Ovary (tissue), 7 donors: ENCODE measurements at regions not wholly inside any gene's neighbourhood (a gene's known extent, or its start where the extent isn't known, plus 50 kb on each side); places are given as distances from the start of the nearest gene placed in this dataset.
"Not testable (repeated sequence)": the region's sequence is repeated elsewhere in the genome, so short reads cannot be mapped to it uniquely, and the experiment has no call there.

Experiments
- DNase-seq, 5 donors: peaks; one replicate each; pipeline ENCODE4 v3.0.0-alpha.2; 2019 to 2020
- H3K27ac ChIP-seq, 2 donors: fragments of 200-600 bp; one replicate each; pipeline versions ENCODE4 v1.5.1 to v1.8.0; 2019 to 2022
- H3K27me3 ChIP-seq: fragments of 200-600 bp; one replicate; pipeline ENCODE4 v1.8.0; 2022
- H3K36me3 ChIP-seq: fragments of 200-600 bp; sonication (generic); one replicate; pipeline ENCODE4 v1.5.1; 2019
- H3K4me1 ChIP-seq: one replicate; pipeline ENCODE4 v1.8.1; 2013; ENCODE audit warnings: mild to moderate bottlenecking, moderate library complexity; ENCODE audit not compliant: insufficient read depth
- H3K4me3 ChIP-seq: fragments of 200-600 bp; sonication (generic); one replicate; pipeline ENCODE4 v1.5.1; 2017
- H3K9me3 ChIP-seq, 2 donors: fragments of 200-600 bp in 1 of 2; sonication (generic) in 1 of 2; one replicate each; pipeline versions ENCODE4 v1.5.1 to v1.8.1; 2013 to 2019; ENCODE audit warnings: mild to moderate bottlenecking in 1 of 2, moderate library complexity in 1 of 2
- CTCF ChIP-seq, 3 donors: fragments of 450-650 bp in 2 of 3; fragments of 200-600 bp in 1 of 3; IDR thresholded peaks; one replicate each; pipeline versions ENCODE4 v1.5.1 to v1.8.0; 2016 to 2022; ENCODE audit warnings: antibody characterized with exemption in 3 of 3, mild to moderate bottlenecking in 1 of 3
- EP300 ChIP-seq: sonication (generic); formaldehyde crosslinking; IDR thresholded peaks from one replicate; pipeline ENCODE4 v1.6.1; 2017; ENCODE audit warnings: antibody characterized with exemption
- POLR2A ChIP-seq: fragments of 450-650 bp; IDR thresholded peaks from one replicate; pipeline ENCODE4 v1.6.1; 2017; ENCODE audit warnings: antibody characterized with exemption, mild to moderate bottlenecking, moderate library complexity
- WGBS, 3 donors: extraction: QIAGEN DNeasy Blood & Tissue Kit in 1 of 3; methylation state at CpG; one replicate each; pipeline versions ENCODE4 v1.1.5 to v1.1.7; 2013 to 2017; 5-methylcytosine and 5-hydroxymethylcytosine counted together
- intact Hi-C, 4 donors: fragments of 100-400 bp; cut with DNase I; formaldehyde crosslinking; loops; one replicate each; pipeline versions ENCODE4 v1.11.0 to v1.15.1; 2022 to 2023
- donor health status: DM: no; HTN: no; CAD: no; lungs with moderate emphysema.
- donor health status: DM: no; HTN: no; CAD: no.
- donor health status: Bipolar disorder and iron deficiency.
- donor health status: DM: no; HTN: no; CAD: no.
- donor health status: DM: yes; HTN: yes; CAD: no.

- intact Hi-C loops, result no loop called here
- Histone ChIP-seq H3K4me1 (no peaks in the 10 kb centered on the region), H3K9me3 (no peaks in the 10 kb centered on the region), H3K36me3 (no peaks in the 10 kb centered on the region), H3K27me3 (no peaks in the 10 kb centered on the region), H3K27ac (no peak overlapping the region), H3K4me3 (no peak overlapping the region)
- 56 to 57% (median 56%) methylated on average over 10 of the region's 10 CpGs for WGBS, 3 donors
- no peak for TF ChIP-seq POLR2A
- TF ChIP-seq EP300, result no peak
- no peak for TF ChIP-seq CTCF (IDR thresholded peaks at IDR 0.05)
- no peak for DNase-seq
Measured at GRCh38 chrX:17944833-17945497, 83.9 kb upstream of the RAI2 start.

DNA sequence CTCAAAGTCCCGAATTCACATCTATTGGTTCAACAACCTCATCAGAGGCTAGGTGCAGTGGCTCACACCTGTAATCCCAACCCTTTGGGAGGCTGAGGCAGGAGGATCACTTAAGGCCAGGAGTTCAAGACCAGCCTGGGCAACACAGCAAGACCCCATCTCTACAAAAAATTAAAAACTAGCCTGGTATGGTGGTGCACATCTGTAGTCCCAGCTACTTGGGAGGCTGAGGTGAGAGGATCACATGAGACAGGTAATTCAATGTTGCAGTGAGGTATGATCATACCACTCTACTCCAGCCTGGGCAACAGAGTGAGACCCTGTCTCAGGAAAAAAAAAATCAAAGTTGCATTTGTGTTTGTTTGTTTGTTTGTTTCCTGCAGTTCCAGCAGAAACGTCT lies 80.1 kb upstream of the RAI2 start:
- H3K9me3 ChIP-seq, H3K4me1 ChIP-seq, H3K27ac ChIP-seq, H3K4me3 ChIP-seq, H3K27me3 ChIP-seq, intact Hi-C loops, DNase-seq, H3K36me3 ChIP-seq: not testable (repeated sequence)
- WGBS, 3 donors, result 67 to 73% (median 73%) methylated on average over 2 of the region's 2 CpGs

DNA sequence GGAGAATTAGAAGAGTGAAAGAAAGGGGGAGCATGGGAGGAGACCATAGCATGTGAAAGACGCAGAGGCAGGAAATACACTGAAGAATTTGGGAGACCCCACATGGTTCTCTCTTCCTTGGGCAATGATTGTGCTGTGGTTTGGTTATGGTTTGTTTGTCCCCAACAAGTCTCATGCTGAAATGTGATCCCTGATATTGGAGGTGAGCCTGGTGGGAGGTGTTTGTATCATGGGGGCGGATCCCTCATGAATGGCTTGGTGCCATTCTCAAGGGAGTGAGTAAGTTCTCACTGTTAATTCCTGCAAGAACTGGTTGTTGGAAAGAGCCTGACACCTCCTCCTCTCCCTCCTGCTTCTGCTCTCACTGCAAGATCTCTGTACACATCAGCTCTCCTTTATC lies 78.6 kb upstream of the RAI2 start:
- Histone ChIP-seq H3K36me3 (no peaks in the 10 kb centered on the region), H3K27ac (no peak overlapping the region), H3K4me1 (no peaks in the 10 kb centered on the region), H3K4me3 (no peak overlapping the region), H3K27me3 (no peaks in the 10 kb centered on the region), H3K9me3 (no peaks in the 10 kb centered on the region)
- intact Hi-C loops, result no loop called here
- no peak for DNase-seq
- WGBS, 3 donors, result 65 to 83% (median 80%) methylated on average over 2 of the region's 2 CpGs
- TF ChIP-seq EP300 (no peak), POLR2A (no peak), CTCF (IDR thresholded peaks at IDR 0.05) (no peak)

DNA sequence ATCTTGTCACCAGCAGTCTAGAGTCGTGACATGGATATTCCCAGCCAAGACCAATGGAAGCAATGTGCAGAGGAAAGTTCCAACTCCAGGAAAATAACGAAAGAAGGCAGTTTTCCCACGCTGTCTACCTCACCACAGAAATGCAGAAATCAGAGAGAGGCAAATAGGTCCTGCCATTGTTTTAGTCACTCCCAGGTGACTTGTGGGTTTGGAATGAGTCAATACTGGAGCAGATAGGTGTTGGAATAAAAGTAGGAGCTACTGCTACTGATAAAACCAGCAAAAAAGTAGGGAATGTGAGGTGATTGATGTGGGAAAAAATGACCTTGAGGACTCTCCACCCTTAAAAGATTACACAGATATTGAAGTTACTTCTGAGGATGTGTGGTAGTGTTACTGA lies 72.8 kb upstream of the RAI2 start:
- intact Hi-C loops, result no loop called here
- Histone ChIP-seq H3K27me3 (no peaks in the 10 kb centered on the region), H3K36me3 (no peaks in the 10 kb centered on the region), H3K4me3 (no peak overlapping the region), H3K4me1 (no peaks in the 10 kb centered on the region), H3K27ac (no peak overlapping the region), H3K9me3 (no peaks in the 10 kb centered on the region)
- TF ChIP-seq POLR2A (no peak), CTCF (IDR thresholded peaks at IDR 0.05) (no peak), EP300 (no peak)
- no peak for DNase-seq
- 53 to 69% (median 57%) methylated on average over 3 of the region's 3 CpGs for WGBS, 3 donors

GRCh38 chrX:17932781-17933180 lies 71.7 kb upstream of the RAI2 start:
- TF ChIP-seq POLR2A (no peak), EP300 (no peak), CTCF (IDR thresholded peaks at IDR 0.05) (no peak)

More at GRCh38 chrX:17932781-17933180, 71.7 kb upstream of the RAI2 start:
- Histone ChIP-seq H3K27me3 (no peaks in the 10 kb centered on the region), H3K4me1 (no peaks in the 10 kb centered on the region), H3K27ac (no peak overlapping the region), H3K9me3 (no peaks in the 10 kb centered on the region), H3K36me3 (no peaks in the 10 kb centered on the region), H3K4me3 (no peak overlapping the region)
- WGBS, 3 donors, result 77 to 82% (median 80%) methylated on average over 4 of the region's 4 CpGs
- no peak for DNase-seq
- intact Hi-C loops, result no loop called here
